Testis (tissue), 2 donors: ENCODE measurements at regions not wholly inside any gene's neighbourhood (a gene's known extent, or its start where the extent isn't known, plus 50 kb on each side); places are given as distances from the start of the nearest gene placed in this dataset.

ENCODE experiments used
- DNase-seq: peaks from one replicate; pipeline ENCODE4 v3.0.0-alpha.2; 2019
- H3K27ac ChIP-seq, 2 donors: fragments of 200-600 bp; sonication (generic); one replicate each; pipeline ENCODE4 v1.5.1; 2019
- H3K27me3 ChIP-seq: fragments of 200-600 bp; sonication (generic); one replicate; pipeline ENCODE4 v1.5.1; 2019
- H3K36me3 ChIP-seq: fragments of 200-600 bp; sonication (generic); one replicate; pipeline ENCODE4 v1.5.1; 2017; ENCODE audit warnings: low read depth; ENCODE audit errors: missing control alignments
- H3K4me1 ChIP-seq: fragments of 200-600 bp; sonication (generic); one replicate; pipeline ENCODE4 v1.5.1; 2019
- H3K4me3 ChIP-seq, 2 donors: fragments of 200-600 bp; sonication (generic); one replicate each; pipeline ENCODE4 v1.5.1; 2017 to 2019
- H3K9me3 ChIP-seq: fragments of 200-600 bp; sonication (generic); one replicate; pipeline ENCODE4 v1.5.1; 2017
- CTCF ChIP-seq, 3 experiments: fragments of 450-650 bp in 2 of 3; fragments of 200-600 bp in 1 of 3; sonication (generic) in 1 of 3; IDR thresholded peaks; one replicate each; pipeline ENCODE4 v1.5.1; 2016 to 2019; ENCODE audit warnings: antibody characterized with exemption in 3 of 3, mild to moderate bottlenecking in 2 of 3, moderate library complexity in 1 of 3
- POLR2A ChIP-seq: fragments of 450-650 bp; IDR thresholded peaks from one replicate; pipeline ENCODE4 v1.6.1; 2017; ENCODE audit warnings: antibody characterized with exemption, mild to moderate bottlenecking, moderate library complexity
- WGBS, 2 donors: methylation state at CpG; one replicate each; pipeline ENCODE4 v1.1.5; 2018; 5-methylcytosine and 5-hydroxymethylcytosine counted together
- intact Hi-C: fragments of 100-400 bp; cut with DNase I; formaldehyde crosslinking; loops from one replicate; pipeline ENCODE4 v1.15.1; 2023; ENCODE audit warnings: low total_unique reads

GRCh38 chr22:49418943-49419342, 408.7 kb downstream of the BRD1 start:
- no peak overlapping the region for H3K27ac ChIP-seq
- WGBS, 2 donors = 73 to 76% methylated on average over 12 of the region's 12 CpGs
- H3K36me3 ChIP-seq = no peaks in the 10 kb centered on the region
- no peaks in the 10 kb centered on the region for H3K27me3 ChIP-seq
- no peaks in the 10 kb centered on the region for H3K9me3 ChIP-seq
- H3K4me3 ChIP-seq = no peak overlapping the region
- intact Hi-C loops = no loop called here
- no peak for DNase-seq
- H3K4me1 ChIP-seq = no peaks in the 10 kb centered on the region
- no peak for TF ChIP-seq POLR2A
- no peak for TF ChIP-seq CTCF (IDR thresholded peaks at IDR 0.05)

- 74 to 76% methylated on average over 34 to 39 of the region's 39 CpGs for WGBS, 2 donors
- intact Hi-C loops = no loop called here
Measured at GRCh38 chr22:49418341-49418894, 409.3 kb downstream of the BRD1 start.

GRCh38 chr22:49417833-49418232, 409.8 kb downstream of the BRD1 start:
- intact Hi-C loops = no loop called here
- Histone ChIP-seq H3K27ac (no peak overlapping the region), H3K36me3 (no peaks in the 10 kb centered on the region), H3K4me1 (no peaks in the 10 kb centered on the region), H3K9me3 (no peaks in the 10 kb centered on the region), H3K27me3 (no peaks in the 10 kb centered on the region), H3K4me3 (no peak overlapping the region)
- TF ChIP-seq CTCF (IDR thresholded peaks at IDR 0.05) (no peak), POLR2A (no peak)
- 79 to 81% methylated on average over 13 of the region's 13 CpGs for WGBS, 2 donors
- no peak for DNase-seq

More at GRCh38 chr22:49418341-49418894, 409.3 kb downstream of the BRD1 start:
- DNase-seq = no peak
- Histone ChIP-seq H3K27me3 (no peaks in the 10 kb centered on the region), H3K4me3 (no peak overlapping the region), H3K4me1 (no peaks in the 10 kb centered on the region), H3K9me3 (no peaks in the 10 kb centered on the region), H3K27ac (no peak overlapping the region), H3K36me3 (no peaks in the 10 kb centered on the region)
- TF ChIP-seq CTCF (IDR thresholded peaks at IDR 0.05) = no peak
- TF ChIP-seq POLR2A = no peak

GRCh38 chr22:49417326-49417725, 410.3 kb downstream of the BRD1 start:
- H3K4me1 ChIP-seq = no peaks in the 10 kb centered on the region
- no peaks in the 10 kb centered on the region for H3K27me3 ChIP-seq
- no peak overlapping the region for H3K27ac ChIP-seq
- 87 to 94% methylated on average over 6 to 7 of the region's 7 CpGs for WGBS, 2 donors
- no peak overlapping the region for H3K4me3 ChIP-seq
- TF ChIP-seq CTCF (IDR thresholded peaks at IDR 0.05) (no peak), POLR2A (no peak)
- no peaks in the 10 kb centered on the region for H3K36me3 ChIP-seq
- intact Hi-C loops = no loop called here
- DNase-seq = no peak
- no peaks in the 10 kb centered on the region for H3K9me3 ChIP-seq
